Caco-2 (cell line): ENCODE measurements at regions not wholly inside any gene's neighbourhood (a gene's known extent, or its start where the extent isn't known, plus 50 kb on each side); places are given as distances from the start of the nearest gene placed in this dataset.

Experiments used
- BruUV-seq: library from RNA; stranded (reverse); fragments of 400-500 nt; replicated peaks from 2 replicates; lab custom pipeline; 2021; lab: Mats Ljungman, UMichigan
- CTCF ChIA-PET: fragments of 300-600 bp; sonication (Branson Sonifier 250); formaldehyde crosslinking; loops from one replicate; lab custom pipeline; 2022; ENCODE audit warnings: antibody characterized with exemption; lab: Charles Lee
- POLR2A ChIA-PET: fragments of 300-600 bp; sonication (Branson Sonifier 250); formaldehyde crosslinking; loops from one replicate; lab custom pipeline; 2022; ENCODE audit warnings: antibody characterized with exemption; lab: Charles Lee
- DNase-seq, 2 experiments: peaks; one replicate each; pipeline versions ENCODE4 v3.0.0 to v3.0.0-alpha.2; 2020 to 2022
- H3K27me3 ChIP-seq: replicated peaks from 2 replicates; pipeline ENCODE4 v1.6.0; 2011; ENCODE audit warnings: low read length; ENCODE audit not compliant: control insufficient read depth, insufficient read depth
- H3K36me3 ChIP-seq: 2 replicates; pipeline ENCODE4 v1.5.1; 2011; ENCODE audit warnings: low read length; ENCODE audit not compliant: control insufficient read depth, insufficient read depth
- H3K4me1 ChIP-seq: fragments of 250-450 bp; sonication (Bioruptor Pico); 2 replicates; pipeline ENCODE4 v1.5.1; 2020; ENCODE audit warnings: mild to moderate bottlenecking
- H3K4me3 ChIP-seq: 2 replicates; pipeline ENCODE4 v1.5.1; 2011; ENCODE audit warnings: low read depth, mild to moderate bottlenecking, control low read depth, low read length
- H3K9me3 ChIP-seq: fragments of 250-450 bp; sonication (Bioruptor Pico); 2 replicates; pipeline ENCODE4 v1.5.1; 2020; ENCODE audit warnings: mild to moderate bottlenecking, moderate library complexity
- H3K27ac Mint-ChIP-seq: one replicate; pipeline ENCODE4 v1.8.0; 2022; ENCODE audit warnings: mixed read lengths; ENCODE audit not compliant: unreplicated experiment
- H3K27me3 Mint-ChIP-seq: one replicate; pipeline ENCODE4 v1.8.0; 2022; ENCODE audit warnings: mixed read lengths; ENCODE audit not compliant: insufficient read depth, unreplicated experiment
- H3K36me3 Mint-ChIP-seq: one replicate; pipeline ENCODE4 v1.8.0; 2022; ENCODE audit warnings: mild to moderate bottlenecking, mixed read lengths; ENCODE audit not compliant: insufficient read depth, unreplicated experiment
- H3K4me1 Mint-ChIP-seq: one replicate; pipeline ENCODE4 v1.8.0; 2022; ENCODE audit warnings: low read depth, mixed read lengths; ENCODE audit not compliant: unreplicated experiment
- H3K4me3 Mint-ChIP-seq: one replicate; pipeline ENCODE4 v1.8.0; 2022; ENCODE audit warnings: mild to moderate bottlenecking, moderate library complexity, mixed read lengths; ENCODE audit not compliant: unreplicated experiment
- H3K9me3 Mint-ChIP-seq: one replicate; pipeline ENCODE4 v1.8.0; 2022; ENCODE audit warnings: mixed read lengths; ENCODE audit not compliant: unreplicated experiment
- intact Hi-C: fragments of 100-400 bp; cut with micrococcal nuclease; formaldehyde crosslinking; loops from one replicate; pipeline ENCODE4 v1.10.0; 2022; ENCODE audit not compliant: unreplicated experiment
- TF ChIP-seq, protein P1 (sequence below), 2 experiments: fragments of 200-600 bp in 1 of 2; IDR thresholded peaks; 1 replicate in 1 of 2; 2 replicates in 1 of 2; pipeline versions ENCODE4 v1.5.1 to v1.8.0; 2011 to 2022; ENCODE audit warnings: antibody characterized with exemption in 1 of 2, control low read depth in 1 of 2, inconsistent platforms in 1 of 2, low read depth in 1 of 2, low read length in 1 of 2, mild to moderate bottlenecking in 1 of 2, moderate library complexity in 1 of 2; ENCODE audit not compliant: insufficient read depth in 1 of 2, severe bottlenecking in 1 of 2, unreplicated experiment in 1 of 2

DNA sequence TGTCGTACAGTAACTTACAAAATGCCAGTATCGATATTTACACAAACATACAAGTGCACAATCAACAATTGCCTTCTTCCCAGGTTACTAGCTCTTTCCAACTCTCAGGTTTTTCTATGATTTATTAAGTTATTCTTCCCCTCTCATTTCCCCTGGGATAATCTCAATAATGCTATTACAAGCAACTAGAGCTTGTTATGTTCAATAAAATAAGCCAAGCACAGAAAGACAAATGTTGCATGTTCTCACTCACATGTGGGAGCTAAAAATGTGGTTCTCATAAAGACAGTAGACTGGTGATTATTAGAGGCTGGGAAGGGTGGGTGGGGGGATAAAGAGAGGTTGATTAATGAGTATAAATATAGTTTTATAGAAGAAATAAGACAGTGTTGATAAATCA lies 577.1 kb downstream of the HACE1 start:
- CTCF ChIA-PET, result no interaction called here
- peaks cover 11% of the 10 kb centered on the region for H3K9me3 Mint-ChIP-seq
- intact Hi-C loops, result loop anchor here (5.0 kb wide), 2 partner anchors 45 to 200 kb away; no protein-coding TSS in a partner anchor

DNA sequence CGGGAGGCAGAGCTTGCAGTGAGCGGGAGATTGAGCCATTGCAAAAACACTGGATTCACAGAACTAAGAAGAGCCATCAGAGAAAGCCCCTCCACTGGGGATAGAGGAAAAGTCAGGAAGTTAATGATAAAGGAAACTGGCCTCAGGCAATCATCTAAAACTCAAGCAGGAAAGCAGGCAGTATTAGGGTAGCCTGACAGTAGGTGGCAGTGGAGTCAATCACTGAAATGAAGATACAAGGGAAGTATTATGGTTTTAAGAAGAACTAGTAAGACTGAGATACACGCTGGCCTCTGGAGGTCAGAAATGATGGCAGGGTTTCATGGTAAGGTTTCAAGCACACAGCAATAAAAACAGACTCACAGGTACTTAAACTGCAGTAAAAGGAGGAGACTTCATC lies 578.3 kb downstream of the HACE1 start:
- no peak overlapping the region for H3K4me3 Mint-ChIP-seq
- H3K27me3 Mint-ChIP-seq, result no peaks in the 10 kb centered on the region
- H3K9me3 ChIP-seq, result peaks cover 5% of the 10 kb centered on the region; the same call in 1 of the 2 replicates
- no peaks in the 10 kb centered on the region for H3K27me3 ChIP-seq
- H3K4me1 ChIP-seq, result peaks cover 5% of the 10 kb centered on the region; the same call in 1 of the 2 replicates
- TF ChIP-seq, protein P1, sequence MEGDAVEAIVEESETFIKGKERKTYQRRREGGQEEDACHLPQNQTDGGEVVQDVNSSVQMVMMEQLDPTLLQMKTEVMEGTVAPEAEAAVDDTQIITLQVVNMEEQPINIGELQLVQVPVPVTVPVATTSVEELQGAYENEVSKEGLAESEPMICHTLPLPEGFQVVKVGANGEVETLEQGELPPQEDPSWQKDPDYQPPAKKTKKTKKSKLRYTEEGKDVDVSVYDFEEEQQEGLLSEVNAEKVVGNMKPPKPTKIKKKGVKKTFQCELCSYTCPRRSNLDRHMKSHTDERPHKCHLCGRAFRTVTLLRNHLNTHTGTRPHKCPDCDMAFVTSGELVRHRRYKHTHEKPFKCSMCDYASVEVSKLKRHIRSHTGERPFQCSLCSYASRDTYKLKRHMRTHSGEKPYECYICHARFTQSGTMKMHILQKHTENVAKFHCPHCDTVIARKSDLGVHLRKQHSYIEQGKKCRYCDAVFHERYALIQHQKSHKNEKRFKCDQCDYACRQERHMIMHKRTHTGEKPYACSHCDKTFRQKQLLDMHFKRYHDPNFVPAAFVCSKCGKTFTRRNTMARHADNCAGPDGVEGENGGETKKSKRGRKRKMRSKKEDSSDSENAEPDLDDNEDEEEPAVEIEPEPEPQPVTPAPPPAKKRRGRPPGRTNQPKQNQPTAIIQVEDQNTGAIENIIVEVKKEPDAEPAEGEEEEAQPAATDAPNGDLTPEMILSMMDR (IDR thresholded peaks at IDR 0.05; ENCODE audit: insufficient read depth in 1 of 2, low read depth in 1 of 2, low read length in 1 of 2, severe bottlenecking in 1 of 2, unreplicated experiment in 1 of 2), result no peak
- no peaks in the 10 kb centered on the region for H3K4me1 Mint-ChIP-seq
- no peak overlapping the region for H3K27ac Mint-ChIP-seq
- intact Hi-C loops, result loop anchor here (5.0 kb wide), 2 partner anchors 46 to 201 kb away; no protein-coding TSS in a partner anchor
- H3K4me3 ChIP-seq, result no peak overlapping the region
- H3K9me3 Mint-ChIP-seq, result peaks cover 11% of the 10 kb centered on the region
- no TSS peak for BruUV-seq
- no peaks in the 10 kb centered on the region for H3K36me3 ChIP-seq
- CTCF ChIA-PET, result no interaction called here
- no peaks in the 10 kb centered on the region for H3K36me3 Mint-ChIP-seq
- POLR2A ChIA-PET, result no interaction called here
- DNase-seq, result peak in 1 of 2 experiments; percentile 7

More for the DNA sequence above, 577.1 kb downstream of the HACE1 start:
- Histone ChIP-seq H3K36me3 (no peaks in the 10 kb centered on the region), H3K9me3 (no peaks in the 10 kb centered on the region; the same call in 1 of the 2 replicates), H3K27me3 (no peaks in the 10 kb centered on the region), H3K4me3 (no peak overlapping the region), H3K4me1 (peaks cover 5% of the 10 kb centered on the region; the same call in 1 of the 2 replicates)
- BruUV-seq, result no TSS peak
- TF ChIP-seq, protein P1 (IDR thresholded peaks at IDR 0.05; ENCODE audit: insufficient read depth in 1 of 2, low read depth in 1 of 2, low read length in 1 of 2, severe bottlenecking in 1 of 2, unreplicated experiment in 1 of 2), result no peak
- DNase-seq, result no peak
- H3K36me3 Mint-ChIP-seq, result no peaks in the 10 kb centered on the region
- H3K4me3 Mint-ChIP-seq, result no peak overlapping the region
- POLR2A ChIA-PET, result no interaction called here
- H3K27ac Mint-ChIP-seq, result no peak overlapping the region
- no peaks in the 10 kb centered on the region for H3K27me3 Mint-ChIP-seq
- no peaks in the 10 kb centered on the region for H3K4me1 Mint-ChIP-seq

DNA sequence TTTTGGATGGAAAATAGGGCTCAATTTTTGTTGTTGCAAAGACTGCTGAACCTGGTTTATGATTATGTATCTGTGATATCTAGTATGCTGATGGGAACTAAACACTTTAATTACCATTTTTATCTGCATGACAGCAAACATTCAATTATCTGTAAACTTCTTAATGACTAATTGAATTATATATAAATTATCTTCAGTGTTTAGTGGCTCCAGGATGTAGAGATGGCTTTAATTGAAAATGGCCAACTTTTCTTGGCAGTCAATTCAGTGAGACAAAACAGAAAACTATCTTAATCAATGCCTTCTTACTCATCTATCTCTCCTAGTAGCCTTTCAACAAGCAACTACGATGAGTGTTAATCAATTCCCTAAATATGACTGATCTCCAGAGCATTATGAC lies 591.3 kb downstream of the HACE1 start:
- intact Hi-C loops, result loop anchor here (5.0 kb wide), 1 partner anchor 36 kb away; no protein-coding TSS in a partner anchor
- no TSS peak for BruUV-seq
- H3K4me3 ChIP-seq, result no peak overlapping the region
- Mint-ChIP-seq H3K4me1 (peaks cover 17% of the 10 kb centered on the region), H3K27me3 (no peaks in the 10 kb centered on the region), H3K36me3 (no peaks in the 10 kb centered on the region), H3K9me3 (peaks cover 19% of the 10 kb centered on the region), H3K4me3 (no peak overlapping the region), H3K27ac (no peak overlapping the region)
- no peaks in the 10 kb centered on the region for H3K36me3 ChIP-seq
- H3K4me1 ChIP-seq, result peaks cover 26% of the 10 kb centered on the region
- no peak for DNase-seq
- H3K9me3 ChIP-seq, result no peaks in the 10 kb centered on the region; the same call in 1 of the 2 replicates
- TF ChIP-seq, protein P1 (IDR thresholded peaks at IDR 0.05; ENCODE audit: insufficient read depth in 1 of 2, low read depth in 1 of 2, low read length in 1 of 2, severe bottlenecking in 1 of 2, unreplicated experiment in 1 of 2), result no peak
- no peaks in the 10 kb centered on the region for H3K27me3 ChIP-seq
- ChIA-PET POLR2A (no interaction called here), CTCF (no interaction called here)
